Activated CD4-positive, CD25-positive, alpha-beta regulatory T cell treated with anti-CD3 and anti-CD28 coated beads, Interleukin-2, amount 50 U/mL, for 24 hours (primary cell): ENCODE measurements at regions not wholly inside any gene's neighbourhood (a gene's known extent, or its start where the extent isn't known, plus 50 kb on each side); places are given as distances from the start of the nearest gene placed in this dataset.
"Not testable (repeated sequence)": the region's sequence is repeated elsewhere in the genome, so short reads cannot be mapped to it uniquely, and the experiment has no call there.

Source experiments
- ATAC-seq, 2 donors: fragments of 150-1000 bp; cut with Tn5 transposase; one replicate each; pipeline ENCODE4 v1.10.0; 2021; ENCODE audit warnings: mild to moderate bottlenecking in 1 of 2, moderate library complexity in 1 of 2

GRCh38 chr13:60887711-60888110 lies 490.7 kb downstream of the TDRD3 start:
- no peak for ATAC-seq

GRCh38 chr13:60881507-60881906 lies 484.5 kb downstream of the TDRD3 start:
- no peak for ATAC-seq

- ATAC-seq, result no peak
These were observed 476.1 kb downstream of the TDRD3 start for GRCh38 chr13:60873116-60873515.

- ATAC-seq, result no peak
These were observed 473.1 kb downstream of the TDRD3 start for GRCh38 chr13:60869941-60870613.

GRCh38 chr13:60869225-60869624 lies 472.2 kb downstream of the TDRD3 start:
- ATAC-seq, result no peak

- no peak for ATAC-seq
These were observed 465.0 kb downstream of the TDRD3 start for GRCh38 chr13:60862036-60862435.

GRCh38 chr13:60857698-60858097 lies 460.7 kb downstream of the TDRD3 start:
- no peak for ATAC-seq

GRCh38 chr13:60852886-60853285 lies 455.9 kb downstream of the TDRD3 start:
- no peak for ATAC-seq

- ATAC-seq, result no peak
These were observed 454.4 kb downstream of the TDRD3 start for GRCh38 chr13:60851378-60851777.

- ATAC-seq, result no peak
These were observed 453.5 kb downstream of the TDRD3 start for GRCh38 chr13:60850526-60850925.

- ATAC-seq, result no peak
These were observed 441.6 kb downstream of the TDRD3 start for GRCh38 chr13:60838581-60838980.

- no peak for ATAC-seq
These were observed 440.8 kb downstream of the TDRD3 start for GRCh38 chr13:60837806-60838205.

- ATAC-seq, result no peak
These were observed 439.8 kb downstream of the TDRD3 start for GRCh38 chr13:60836821-60837220.

GRCh38 chr13:60811581-60811980 lies 414.6 kb downstream of the TDRD3 start:
- no peak for ATAC-seq

- ATAC-seq, result not testable (repeated sequence)
These were observed 408.6 kb downstream of the TDRD3 start for GRCh38 chr13:60805640-60806039.

- no peak for ATAC-seq
These were observed 401.5 kb downstream of the TDRD3 start for GRCh38 chr13:60798503-60798902.

GRCh38 chr13:60797112-60797511 lies 400.1 kb downstream of the TDRD3 start:
- ATAC-seq, result no peak

GRCh38 chr13:60794751-60795150 lies 397.7 kb downstream of the TDRD3 start:
- no peak for ATAC-seq

GRCh38 chr13:60790620-60791019 lies 393.6 kb downstream of the TDRD3 start:
- ATAC-seq, result no peak

GRCh38 chr13:60788156-60788829 lies 391.3 kb downstream of the TDRD3 start:
- ATAC-seq, result no peak

- no peak for ATAC-seq
These were observed 390.1 kb downstream of the TDRD3 start for GRCh38 chr13:60787083-60787482.

- no peak for ATAC-seq
These were observed 375.7 kb downstream of the TDRD3 start for GRCh38 chr13:60772726-60773125.

GRCh38 chr13:60765700-60766411 lies 368.8 kb downstream of the TDRD3 start:
- no peak for ATAC-seq

GRCh38 chr13:60759499-60759898 lies 362.5 kb downstream of the TDRD3 start:
- no peak for ATAC-seq
